Right lobe of liver (tissue), 4 donors: ENCODE measurements at regions not wholly inside any gene's neighbourhood (a gene's known extent, or its start where the extent isn't known, plus 50 kb on each side); places are given as distances from the start of the nearest gene placed in this dataset.

ENCODE experiments used
- POLR2A ChIP-seq: fragments of 450-650 bp; IDR thresholded peaks from one replicate; pipeline ENCODE4 v1.6.1; 2017; ENCODE audit warnings: antibody characterized with exemption, mild to moderate bottlenecking
- TF ChIP-seq, protein P1 (sequence below), 4 donors: fragments of 200-600 bp in 3 of 4; fragments of 450-650 bp in 1 of 4; IDR thresholded peaks; one replicate each; pipeline versions ENCODE4 v1.5.1 to v1.8.0; 2016 to 2022; ENCODE audit warnings: antibody characterized with exemption in 4 of 4, mild to moderate bottlenecking in 2 of 4
- donor health status: DM: no; HTN: no; CAD: no.
- donor health status: DM: no; HTN: no; CAD: no.
- donor health status: DM: no; HTN: yes; CAD: no.

DNA sequence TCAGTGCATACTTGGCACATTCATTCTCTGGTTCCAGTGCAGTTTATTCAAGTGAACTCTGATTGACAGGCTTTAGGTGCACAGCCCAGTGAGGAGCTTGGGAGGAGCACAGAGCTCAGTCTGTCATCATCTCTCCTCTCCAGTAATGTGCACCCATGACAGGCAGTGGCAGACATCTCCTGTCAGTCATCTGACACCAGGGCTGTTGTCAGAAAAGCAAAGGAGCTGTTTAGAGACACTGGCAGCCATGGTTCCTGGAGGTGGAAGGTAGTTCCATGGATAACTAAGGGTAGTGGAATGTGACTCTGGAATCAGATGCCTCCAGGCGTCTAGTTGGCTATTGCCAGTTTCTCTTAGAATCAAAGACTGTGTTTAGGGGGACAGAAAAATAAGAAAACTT, 308.8 kb downstream of the DCDC2C start:
- TF ChIP-seq, protein P1, sequence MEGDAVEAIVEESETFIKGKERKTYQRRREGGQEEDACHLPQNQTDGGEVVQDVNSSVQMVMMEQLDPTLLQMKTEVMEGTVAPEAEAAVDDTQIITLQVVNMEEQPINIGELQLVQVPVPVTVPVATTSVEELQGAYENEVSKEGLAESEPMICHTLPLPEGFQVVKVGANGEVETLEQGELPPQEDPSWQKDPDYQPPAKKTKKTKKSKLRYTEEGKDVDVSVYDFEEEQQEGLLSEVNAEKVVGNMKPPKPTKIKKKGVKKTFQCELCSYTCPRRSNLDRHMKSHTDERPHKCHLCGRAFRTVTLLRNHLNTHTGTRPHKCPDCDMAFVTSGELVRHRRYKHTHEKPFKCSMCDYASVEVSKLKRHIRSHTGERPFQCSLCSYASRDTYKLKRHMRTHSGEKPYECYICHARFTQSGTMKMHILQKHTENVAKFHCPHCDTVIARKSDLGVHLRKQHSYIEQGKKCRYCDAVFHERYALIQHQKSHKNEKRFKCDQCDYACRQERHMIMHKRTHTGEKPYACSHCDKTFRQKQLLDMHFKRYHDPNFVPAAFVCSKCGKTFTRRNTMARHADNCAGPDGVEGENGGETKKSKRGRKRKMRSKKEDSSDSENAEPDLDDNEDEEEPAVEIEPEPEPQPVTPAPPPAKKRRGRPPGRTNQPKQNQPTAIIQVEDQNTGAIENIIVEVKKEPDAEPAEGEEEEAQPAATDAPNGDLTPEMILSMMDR (IDR thresholded peaks at IDR 0.05) = no peak
- no peak for TF ChIP-seq POLR2A
